Keratinocyte (primary cell): ENCODE measurements at regions not wholly inside any gene's neighbourhood (a gene's known extent, or its start where the extent isn't known, plus 50 kb on each side); places are given as distances from the start of the nearest gene placed in this dataset.

ENCODE experiments used
- DNase-seq: peaks from one replicate; pipeline ENCODE4 v3.0.0-alpha.2; 2011; ENCODE audit warnings: low read depth, missing footprints, low spot score
- FAIRE-seq: peaks from 2 replicates; lab custom pipeline; 2011; peaks lifted over from hg19 to GRCh38; lab: Jason Lieb, UNC
- H2AFZ ChIP-seq: 2 replicates; pipeline ENCODE4 v1.6.0; 2012; ENCODE audit warnings: low read length, control low read depth, inconsistent platforms; ENCODE audit not compliant: control insufficient read depth
- H3K27ac ChIP-seq: 2 replicates; pipeline ENCODE4 v1.5.1; 2011; ENCODE audit warnings: low read length; ENCODE audit not compliant: control insufficient read depth, insufficient read depth
- H3K27me3 ChIP-seq: 3 replicates; pipeline ENCODE4 v1.6.0; 2011; ENCODE audit warnings: low read length; ENCODE audit not compliant: control insufficient read depth, insufficient read depth; ENCODE audit errors: extremely low read depth
- H3K36me3 ChIP-seq, 2 experiments: 2 replicates in 1 of 2; 3 replicates in 1 of 2; pipeline ENCODE4 v1.5.1; 2011; ENCODE audit warnings: low read length in 2 of 2, mild to moderate bottlenecking in 1 of 2; ENCODE audit not compliant: control insufficient read depth in 2 of 2, insufficient read depth in 2 of 2; ENCODE audit errors: extremely low read depth in 1 of 2
- H3K4me1 ChIP-seq: 3 replicates; pipeline ENCODE4 v1.5.1; 2011; ENCODE audit warnings: low read length; ENCODE audit not compliant: control insufficient read depth, insufficient read depth; ENCODE audit errors: extremely low read depth
- H3K4me2 ChIP-seq: 3 replicates; pipeline ENCODE4 v1.6.0; 2011; ENCODE audit warnings: low read depth, low read length; ENCODE audit not compliant: control insufficient read depth, insufficient read depth; ENCODE audit errors: extremely low read depth
- H3K4me3 ChIP-seq, 3 experiments: fragments of 200-600 bp in 1 of 3; sonication (generic) in 1 of 3; 2 replicates in 2 of 3; 3 replicates in 1 of 3; pipeline ENCODE4 v1.5.1; 2011 to 2016; ENCODE audit warnings: low read length in 3 of 3, mild to moderate bottlenecking in 3 of 3, control low read depth in 2 of 3, inconsistent platforms in 1 of 3, low read depth in 1 of 3, mixed read lengths in 1 of 3, mixed run types in 1 of 3, moderate library complexity in 1 of 3; ENCODE audit not compliant: control insufficient read depth in 2 of 3, insufficient read depth in 2 of 3; ENCODE audit errors: extremely low read depth in 1 of 3
- H3K79me2 ChIP-seq: 2 replicates; pipeline ENCODE4 v1.6.0; 2012; ENCODE audit warnings: low read length; ENCODE audit not compliant: control insufficient read depth, insufficient read depth
- H3K9ac ChIP-seq: 3 replicates; pipeline ENCODE4 v1.6.0; 2011; ENCODE audit warnings: low read length; ENCODE audit not compliant: control insufficient read depth, insufficient read depth; ENCODE audit errors: extremely low read depth
- H3K9me1 ChIP-seq: 3 replicates; pipeline ENCODE4 v1.6.0; 2011; ENCODE audit warnings: low read length; ENCODE audit not compliant: control insufficient read depth, insufficient read depth; ENCODE audit errors: extremely low read depth
- H3K9me3 ChIP-seq: 2 replicates; pipeline ENCODE4 v1.5.1; 2012; ENCODE audit warnings: low read depth, low read length; ENCODE audit not compliant: control insufficient read depth
- H4K20me1 ChIP-seq: 3 replicates; pipeline ENCODE4 v1.6.0; 2011; ENCODE audit warnings: low read length; ENCODE audit not compliant: control insufficient read depth, insufficient read depth; ENCODE audit errors: extremely low read depth
- CTCF ChIP-seq, 3 experiments: IDR thresholded peaks in 1 of 3; conservative IDR thresholded peaks in 1 of 3; optimal IDR thresholded peaks in 1 of 3; 2 replicates in 2 of 3; 3 replicates in 1 of 3; pipeline versions ENCODE3 to v1.5.1; 2011; ENCODE audit warnings: low read length in 3 of 3, mild to moderate bottlenecking in 3 of 3, moderate library complexity in 2 of 3, control low read depth in 1 of 3, inconsistent platforms in 1 of 3; ENCODE audit not compliant: insufficient read depth in 2 of 3; ENCODE audit errors: extremely low read depth in 1 of 3
- EZH2 ChIP-seq: IDR thresholded peaks from one replicate; pipeline ENCODE4 v1.6.1; 2012; ENCODE audit warnings: inconsistent platforms, mild to moderate bottlenecking, low read length, moderate library complexity
- dilution Hi-C: fragments of 300-500 bp; cut with MboI; formaldehyde crosslinking; loops from one replicate; pipeline ENCODE4 v1.7.0; 2020; ENCODE audit warnings: low sequenced_read_pairs; ENCODE audit not compliant: extremely low pct_ligation_motif_present

GRCh38 chr9:38308136-38308535, 84.4 kb upstream of the ALDH1B1 start:
- Histone ChIP-seq H3K4me2 (no peak overlapping the region), H2AFZ (no peak overlapping the region), H3K4me3 (no peak overlapping the region), H3K27me3 (peaks cover 20% of the 10 kb centered on the region), H3K27ac (no peak overlapping the region), H3K79me2 (no peaks in the 10 kb centered on the region), H3K36me3 (no peaks in the 10 kb centered on the region), H3K9me3 (no peaks in the 10 kb centered on the region), H3K4me1 (no peaks in the 10 kb centered on the region), H4K20me1 (no peaks in the 10 kb centered on the region), H3K9me1 (no peaks in the 10 kb centered on the region), H3K9ac (no peak overlapping the region)
- dilution Hi-C loops = no loop called here
- DNase-seq (no peak), FAIRE-seq (no peak)
- TF ChIP-seq EZH2 = no peak
- TF ChIP-seq CTCF (optimal IDR thresholded peaks at IDR 0.05 in 1 of 3, IDR thresholded peaks at IDR 0.05 in 1 of 3, conservative IDR thresholded peaks at IDR 0.05 in 1 of 3; ENCODE audit: extremely low read depth in 1 of 3, insufficient read depth in 2 of 3, low read length in 3 of 3) = no peak

- no peak overlapping the region for H3K27ac ChIP-seq
- H3K36me3 ChIP-seq = no peaks in the 10 kb centered on the region
- FAIRE-seq = no peak
- H3K9me1 ChIP-seq = no peaks in the 10 kb centered on the region
- no peaks in the 10 kb centered on the region for H3K79me2 ChIP-seq
- no peak overlapping the region for H3K9ac ChIP-seq
- H4K20me1 ChIP-seq = no peaks in the 10 kb centered on the region
- DNase-seq = no peak
- H3K27me3 ChIP-seq = peaks cover 20% of the 10 kb centered on the region
- dilution Hi-C loops = no loop called here
- no peak overlapping the region for H2AFZ ChIP-seq
- no peaks in the 10 kb centered on the region for H3K9me3 ChIP-seq
- H3K4me2 ChIP-seq = no peak overlapping the region
- TF ChIP-seq EZH2 (no peak), CTCF (optimal IDR thresholded peaks at IDR 0.05 in 1 of 3, IDR thresholded peaks at IDR 0.05 in 1 of 3, conservative IDR thresholded peaks at IDR 0.05 in 1 of 3; ENCODE audit: extremely low read depth in 1 of 3, insufficient read depth in 2 of 3, low read length in 3 of 3) (no peak)
- no peak overlapping the region for H3K4me3 ChIP-seq
- H3K4me1 ChIP-seq = no peaks in the 10 kb centered on the region
These were observed 85.6 kb upstream of the ALDH1B1 start for GRCh38 chr9:38306899-38307298.
